NCI-H146 treated with DMSO at 0.1 percent for 48 hours (cell line): ENCODE measurements at regions not wholly inside any gene's neighbourhood (a gene's known extent, or its start where the extent isn't known, plus 50 kb on each side); places are given as distances from the start of the nearest gene placed in this dataset.

Source experiments
- DNase-seq: peaks from one replicate; lab custom pipeline; 2025; ENCODE audit not compliant: unreplicated experiment; lab: John Stamatoyannopoulos, UW

- DNase-seq: no peak
These were observed 642.5 kb upstream of the PCDH10 start for GRCh38 chr4:132506568-132506967.

GRCh38 chr4:132513491-132513890 lies 635.6 kb upstream of the PCDH10 start:
- DNase-seq: no peak

DNA sequence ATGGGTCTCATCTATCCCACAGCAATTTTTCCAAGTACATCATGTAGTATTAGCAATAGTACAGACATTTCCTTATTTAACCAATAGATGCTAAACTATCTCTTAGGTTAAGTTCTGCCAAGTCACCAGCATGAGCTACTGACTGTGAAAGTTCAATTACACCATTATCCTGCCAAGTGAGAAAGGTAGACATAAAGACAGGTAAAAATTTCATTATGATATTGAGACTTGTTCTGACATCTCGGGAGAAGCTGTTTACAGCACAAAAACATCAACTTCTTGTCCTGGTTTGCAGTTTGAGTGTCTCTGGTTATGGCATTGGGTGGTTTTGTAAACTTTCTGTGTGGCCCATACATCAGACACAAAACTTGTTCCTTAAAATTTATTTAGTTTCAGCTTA lies 622.4 kb upstream of the PCDH10 start:
- DNase-seq: no peak

GRCh38 chr4:132527817-132528216 lies 621.3 kb upstream of the PCDH10 start:
- no peak for DNase-seq

DNA sequence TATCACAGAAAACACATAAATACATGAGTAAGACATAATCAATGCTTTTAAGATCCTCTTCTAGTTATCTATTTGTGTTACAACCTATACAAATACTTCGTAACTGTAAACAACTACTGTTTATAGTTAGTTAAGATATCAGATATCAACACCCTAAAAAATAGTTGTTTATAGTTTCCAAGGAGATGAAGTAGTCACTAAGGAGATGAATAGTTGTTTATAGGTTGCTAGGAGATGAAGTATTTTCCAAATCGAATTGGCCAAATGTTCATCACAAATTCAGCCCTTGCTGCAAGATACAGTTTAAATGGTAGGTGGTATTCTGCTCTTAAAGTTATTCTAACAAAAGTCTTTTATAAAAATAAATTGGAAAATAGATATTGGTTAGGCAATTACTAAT lies 618.2 kb upstream of the PCDH10 start:
- DNase-seq: no peak

GRCh38 chr4:132540268-132540667 lies 608.8 kb upstream of the PCDH10 start:
- DNase-seq: no peak

DNA sequence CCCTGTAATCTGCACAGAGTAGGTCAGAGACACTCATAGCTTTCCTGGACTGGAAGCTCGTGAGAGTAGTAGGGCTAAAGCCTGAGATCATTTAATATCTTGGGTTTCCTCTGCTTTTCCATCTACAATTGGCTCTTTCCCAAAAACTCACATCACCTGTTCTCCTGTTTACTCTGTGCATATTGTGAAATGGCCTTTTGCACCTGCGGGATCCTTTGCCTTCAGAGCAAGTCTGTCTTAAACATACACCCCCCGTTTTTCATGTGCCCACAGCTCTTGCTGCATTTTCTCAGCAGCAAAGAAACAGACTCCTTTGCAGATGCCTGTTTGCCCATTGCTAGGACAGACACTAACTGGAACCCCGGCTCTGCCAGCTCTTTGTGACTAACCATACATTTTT lies 608.3 kb upstream of the PCDH10 start:
- DNase-seq: peak; percentile 5

- DNase-seq: no peak
These were observed 606.9 kb upstream of the PCDH10 start for GRCh38 chr4:132542228-132542627.

GRCh38 chr4:132548463-132548862 lies 600.6 kb upstream of the PCDH10 start:
- DNase-seq: no peak

DNA sequence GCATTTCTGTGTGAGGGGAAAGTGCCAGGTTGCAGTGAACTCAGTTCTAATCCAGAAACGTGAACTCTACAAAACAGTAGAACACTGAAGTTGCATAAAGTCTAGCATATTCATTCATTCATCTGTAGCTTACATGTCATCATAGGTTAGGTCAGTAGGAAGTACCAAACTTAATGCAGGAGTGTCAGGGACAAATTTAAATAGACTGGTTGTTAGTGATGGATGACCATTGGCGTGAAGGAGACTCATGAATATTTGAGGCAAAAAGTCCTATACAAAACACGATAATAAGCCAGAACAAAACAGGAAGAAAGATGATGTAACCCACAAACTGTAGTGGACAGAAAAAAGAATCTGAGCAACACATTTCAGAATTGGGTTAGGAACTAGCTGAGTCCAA lies 592.8 kb upstream of the PCDH10 start:
- DNase-seq: no peak

- no peak for DNase-seq
These were observed 591.4 kb upstream of the PCDH10 start for GRCh38 chr4:132557660-132558059.

DNA sequence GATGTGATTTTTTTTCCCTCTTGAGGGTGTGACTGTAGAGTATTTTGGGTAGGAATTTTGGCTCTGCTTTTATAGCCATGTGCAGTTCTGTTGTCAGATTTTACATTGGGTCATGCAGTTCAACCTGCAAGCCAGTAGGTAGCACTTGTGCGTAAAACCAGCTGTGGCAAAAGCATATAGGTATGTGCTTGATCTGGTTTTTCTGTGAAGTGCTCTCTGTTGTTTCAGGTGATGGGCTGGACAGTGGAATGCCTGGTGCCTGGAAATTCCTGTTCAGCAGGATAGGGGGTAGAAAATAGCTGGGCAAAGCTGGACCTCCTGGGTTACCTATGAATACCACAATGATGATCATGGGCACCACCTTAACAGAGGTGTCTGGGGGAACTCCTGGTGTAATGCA lies 584.2 kb upstream of the PCDH10 start:
- no peak for DNase-seq

DNA sequence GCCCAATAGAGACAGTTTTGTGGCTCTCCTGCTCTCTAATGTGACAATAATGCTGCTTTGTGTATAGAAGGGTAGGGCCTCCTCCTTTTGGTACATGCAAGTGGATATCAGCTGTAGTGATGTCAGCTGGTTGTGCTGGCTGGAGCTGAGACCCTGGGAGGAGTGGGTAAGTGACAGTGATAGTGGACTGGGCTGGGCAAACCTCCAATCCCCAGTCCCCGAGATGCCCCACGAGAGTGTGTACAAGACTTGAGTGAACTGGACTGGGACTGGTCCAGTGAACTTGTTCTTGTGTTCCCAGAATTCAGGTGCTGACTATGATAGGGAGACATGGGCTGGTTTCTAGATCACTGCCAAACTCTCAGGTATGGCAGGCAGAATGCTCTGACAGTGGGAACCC lies 583.6 kb upstream of the PCDH10 start:
- DNase-seq: no peak

DNA sequence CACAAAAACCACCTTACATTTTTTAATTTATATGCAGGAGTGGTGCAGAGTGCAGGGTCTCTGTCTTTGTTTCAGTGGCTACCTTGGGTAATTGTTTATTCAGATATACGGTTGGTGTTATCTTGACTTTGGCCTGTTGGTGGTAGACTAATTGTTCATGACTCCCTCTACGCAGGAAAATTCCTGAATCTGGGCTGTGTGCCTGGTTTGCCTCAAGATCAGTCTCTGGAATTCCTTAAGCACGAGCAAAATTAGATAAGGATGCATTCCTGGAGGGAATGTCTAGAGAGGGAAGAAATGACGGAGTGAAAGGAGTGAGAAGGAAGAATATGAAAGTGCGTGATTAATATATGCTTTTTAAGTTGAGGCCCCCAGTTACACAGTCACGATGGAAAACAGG lies 576.9 kb upstream of the PCDH10 start:
- DNase-seq: no peak

DNA sequence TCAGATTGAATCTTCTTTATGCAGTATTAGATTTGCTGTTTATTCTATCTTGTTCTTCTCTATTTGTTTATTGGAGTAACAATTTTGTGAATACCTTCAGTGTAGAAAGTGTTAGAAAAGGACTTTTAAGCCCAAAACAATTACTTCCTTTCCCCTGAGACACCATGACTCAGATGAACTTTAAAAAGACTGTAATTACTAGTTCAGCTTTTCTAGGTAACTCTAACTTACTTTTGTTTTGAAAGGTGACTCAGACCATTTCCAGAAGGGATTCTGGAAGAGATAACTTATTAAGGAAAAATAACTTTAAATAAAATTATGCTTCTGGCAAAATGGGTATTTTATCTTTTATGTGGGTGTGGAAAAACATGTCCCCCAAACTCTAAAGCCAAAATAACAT lies 561.5 kb upstream of the PCDH10 start:
- no peak for DNase-seq

DNA sequence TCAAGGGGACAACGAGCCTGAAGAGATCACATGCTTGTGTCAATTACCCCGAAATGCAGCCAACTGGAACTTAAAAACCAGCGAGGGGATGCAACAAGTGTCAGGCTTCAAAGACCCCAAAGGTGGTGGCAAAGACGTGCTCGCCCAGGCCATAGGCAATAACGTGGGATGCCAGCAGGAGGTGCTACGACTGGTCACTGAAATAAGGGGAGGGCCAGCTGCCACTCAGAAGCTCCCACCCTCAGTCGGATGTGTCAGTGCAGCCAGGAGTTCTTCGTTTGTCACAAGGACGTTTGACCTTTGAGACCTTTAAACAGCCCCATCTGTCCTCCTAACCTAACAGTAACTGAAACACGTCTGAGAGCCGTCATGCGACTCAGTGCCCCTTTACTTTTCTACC lies 556.8 kb upstream of the PCDH10 start:
- DNase-seq: no peak

- no peak for DNase-seq
These were observed 556.2 kb upstream of the PCDH10 start for GRCh38 chr4:132592850-132593249.

DNA sequence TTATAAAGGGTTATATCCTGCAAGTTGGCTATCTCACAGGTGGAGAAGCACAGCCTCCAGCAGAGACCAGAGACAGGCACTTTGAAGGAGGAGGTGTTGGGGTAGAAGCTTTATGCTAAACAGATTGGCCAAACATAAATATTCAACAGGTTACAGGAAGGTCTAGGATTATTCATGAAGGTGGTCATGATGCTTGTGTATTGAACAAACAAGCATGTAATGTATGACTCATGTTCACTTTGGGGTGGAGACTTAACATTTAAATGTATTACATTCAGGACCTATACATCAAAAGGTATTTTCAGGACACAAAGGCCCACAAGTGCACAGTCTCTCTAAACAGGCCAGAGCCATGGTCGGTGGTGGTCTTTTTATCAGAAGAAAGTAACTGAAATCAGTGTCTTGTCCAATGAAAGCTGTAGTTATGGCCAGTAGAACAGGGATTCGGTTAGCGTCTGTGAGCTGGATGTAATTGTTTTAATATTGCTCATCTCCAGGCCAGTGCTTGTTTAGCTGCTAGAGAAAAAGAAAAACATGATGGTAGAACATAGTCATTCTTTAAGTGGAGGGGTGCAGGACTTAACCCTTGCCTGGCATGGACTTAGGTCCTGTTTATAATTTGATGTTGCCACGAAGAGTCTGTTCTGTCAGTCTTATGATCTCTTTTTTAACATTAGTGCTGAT lies 555.2 kb upstream of the PCDH10 start:
- DNase-seq: no peak

- DNase-seq: no peak
These were observed 552.9 kb upstream of the PCDH10 start for GRCh38 chr4:132596186-132596585.

DNA sequence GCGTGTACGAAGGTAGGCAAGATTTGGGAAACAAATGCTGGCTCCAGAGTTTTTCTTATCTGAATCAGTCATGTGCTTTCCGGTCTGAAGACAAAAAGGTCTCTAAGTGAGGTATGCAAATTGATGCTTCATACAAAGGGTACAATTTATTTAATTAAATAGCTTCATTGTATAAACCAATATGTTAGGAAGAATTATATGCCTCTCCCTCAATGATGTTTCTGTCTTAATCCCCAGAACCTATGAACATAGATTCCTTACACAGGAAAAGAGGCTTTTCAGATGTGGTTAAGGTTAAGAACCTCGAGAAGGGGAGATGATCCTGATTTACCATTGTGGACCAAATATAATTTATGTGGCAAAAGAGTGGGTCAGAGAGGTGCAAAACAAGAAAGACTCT lies 543.5 kb upstream of the PCDH10 start:
- DNase-seq: no peak

DNA sequence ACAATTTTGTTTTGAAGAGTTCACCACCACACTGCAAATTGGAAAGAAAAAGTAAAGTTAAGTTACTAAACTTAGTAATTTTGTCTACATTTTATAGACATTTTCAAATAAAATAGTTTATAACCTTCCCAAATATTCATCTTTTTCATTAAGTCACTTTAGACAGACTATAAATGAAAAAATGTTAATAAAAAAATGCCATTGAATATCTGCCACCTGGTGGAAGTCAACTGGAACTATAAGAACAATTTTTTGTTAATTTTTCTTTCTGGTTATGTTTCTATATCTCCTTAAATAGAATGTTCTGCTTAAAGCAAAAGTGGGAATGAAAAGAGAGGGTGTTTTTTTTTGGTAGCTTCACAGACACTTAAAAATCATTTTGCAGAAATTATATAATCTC lies 534.4 kb upstream of the PCDH10 start:
- DNase-seq: no peak

- DNase-seq: no peak
These were observed 529.1 kb upstream of the PCDH10 start for GRCh38 chr4:132619968-132620367.

DNA sequence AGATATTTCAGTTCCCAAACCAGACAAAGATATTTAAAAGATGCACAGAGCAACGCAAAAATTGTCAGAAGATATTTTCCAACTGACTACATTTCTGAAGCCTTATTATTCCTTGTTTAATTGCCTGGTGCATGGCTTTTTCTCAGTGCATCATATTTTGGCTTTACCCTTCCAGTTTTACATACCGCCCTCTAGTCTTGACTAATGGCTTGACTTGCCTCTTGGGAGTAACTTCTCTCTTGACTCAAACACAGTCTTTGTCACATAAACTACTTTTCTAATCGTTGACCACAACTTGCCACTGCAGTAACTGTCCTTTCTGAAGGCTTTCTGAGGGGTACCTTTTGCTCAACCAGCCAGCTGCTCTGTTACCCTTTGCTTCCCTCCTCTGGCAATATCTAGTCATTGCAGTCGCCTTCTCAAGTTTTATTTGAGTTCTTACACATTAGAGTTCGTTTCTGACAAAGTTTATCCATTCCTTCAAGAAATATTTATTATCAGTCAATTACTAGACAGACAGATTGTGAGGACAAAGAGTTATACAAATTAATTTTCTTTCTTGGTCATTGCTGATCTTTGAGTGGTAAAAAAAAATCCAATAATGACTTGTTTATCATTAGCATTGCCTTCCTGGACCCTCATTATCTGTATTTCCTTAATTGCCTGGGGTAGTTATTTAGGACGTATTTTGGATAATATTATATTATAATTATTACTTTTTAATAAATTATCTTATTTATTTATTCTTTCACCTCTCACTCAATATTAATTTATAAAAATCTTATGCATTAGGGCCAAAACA lies 506.9 kb upstream of the PCDH10 start:
- DNase-seq: no peak
